ENCODE measurements at regions not wholly inside any gene's neighbourhood (a gene's known extent, or its start where the extent isn't known, plus 50 kb on each side); places are given as distances from the start of the nearest gene placed in this dataset.

DNA sequence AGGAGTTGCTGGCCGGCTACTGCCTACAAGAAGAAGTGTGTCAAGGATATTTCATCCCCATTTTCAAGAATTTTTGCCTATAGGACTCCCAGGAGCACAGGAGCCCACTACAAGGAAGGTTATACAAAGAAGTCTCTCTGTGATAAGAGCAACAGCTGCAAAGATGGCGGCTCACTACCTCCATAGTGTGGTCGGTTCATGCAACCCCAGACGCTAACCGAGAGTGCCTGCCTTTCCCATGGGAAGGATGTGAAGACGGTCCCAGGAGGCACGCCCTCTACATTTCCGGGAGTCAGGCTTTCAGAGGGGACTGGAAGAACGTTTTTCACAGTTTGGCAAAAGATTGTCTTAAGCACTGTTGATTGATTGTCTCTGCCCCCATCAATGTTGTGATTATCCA lies 816.3 kb downstream of the QKI start:
- ChIA-PET CTCF (ENCODE audit: low intra/inter-chr PET ratio) (no interaction called here), POLR2A (interaction anchor here (0.6 to 1.2 kb wide), 2 partner anchors 13 to 680 kb away, joined by 3 read pairs; no protein-coding TSS in a partner anchor)
- 3% methylated on average over 9 of the region's 9 CpGs for WGBS (ENCODE audit: insufficient coverage, low coverage, missing lambda C conversion rate)
- Histone ChIP-seq H3K36me3 (ENCODE audit: control insufficient read depth, insufficient read depth, low read length) (no peaks in the 10 kb centered on the region), H4K20me1 (replicated peaks; ENCODE audit: control insufficient read depth, insufficient read depth, low read length) (no peaks in the 10 kb centered on the region), H3K27me3 (ENCODE audit: control insufficient read depth in 2 of 2, insufficient read depth in 2 of 2, low read length in 2 of 2) (peaks cover 0 to 10% of the 10 kb centered on the region in 2 experiments; a peak in 2 of 5 replicates), H3K4me1 (replicated peaks in 1 of 2; ENCODE audit: control insufficient read depth in 2 of 2, insufficient read depth in 2 of 2, low read length in 2 of 2) (no peaks in the 10 kb centered on the region), H3K9me3 (replicated peaks; ENCODE audit: control insufficient read depth, insufficient read depth, low read depth, low read length) (no peaks in the 10 kb centered on the region), H3K79me2 (ENCODE audit: control insufficient read depth, insufficient read depth, low read length) (no peaks in the 10 kb centered on the region), H2AFZ (ENCODE audit: low read depth, low read length) (no peak overlapping the region), H3K4me2 (ENCODE audit: insufficient read depth, low read length) (no peak overlapping the region; the same call in 1 of the 2 replicates), H3K27ac (ENCODE audit: extremely low read depth, low read depth, low read length) (no peak overlapping the region), H3K4me3 (no peak overlapping the region), H3K9me1 (ENCODE audit: control insufficient read depth, insufficient read depth, low read length) (no peaks in the 10 kb centered on the region), H3K9ac (ENCODE audit: insufficient read depth in 1 of 2, low read depth in 2 of 2, low read length in 2 of 2) (no peak overlapping the region)
- DNase-seq (ENCODE audit: extremely low read depth in 1 of 4, low spot score in 3 of 4): no peak
- TF ChIP-seq SMARCB1 (IDR thresholded peaks at IDR 0.05; ENCODE audit: insufficient read length, low read depth) (no peak), PHB (CRISPR knock-in tag; IDR thresholded peaks at IDR 0.05) (no peak), CTBP1 (IDR thresholded peaks at IDR 0.05; ENCODE audit: borderline replicate concordance) (no peak), KLF10 (CRISPR knock-in tag; IDR thresholded peaks at IDR 0.05) (no peak), HOXB6 (CRISPR knock-in tag; IDR thresholded peaks at IDR 0.05; ENCODE audit: borderline replicate concordance) (no peak), SRSF1 (IDR thresholded peaks at IDR 0.05; ENCODE audit: low read depth, low read length) (no peak), POLR3G (IDR thresholded peaks at IDR 0.05; ENCODE audit: extremely low read depth, insufficient read length, insufficient replicate concordance) (no peak), CBFA2T3 (IDR thresholded peaks at IDR 0.05) (no peak), POLR3A (IDR thresholded peaks at IDR 0.05; ENCODE audit: borderline replicate concordance, extremely low read depth, insufficient read depth, insufficient read length) (no peak), ZKSCAN3 (CRISPR knock-in tag; IDR thresholded peaks at IDR 0.05) (no peak), TGIF2 (CRISPR knock-in tag; IDR thresholded peaks at IDR 0.05) (no peak), ESRRA (IDR thresholded peaks at IDR 0.05; ENCODE audit: borderline replicate concordance, low read depth) (no peak), ZFP1 (CRISPR knock-in tag; IDR thresholded peaks at IDR 0.05) (no peak), BRF1 (IDR thresholded peaks at IDR 0.05; ENCODE audit: borderline replicate concordance, extremely low read depth, insufficient read length) (no peak)
- TF ChIP-seq, protein P1, sequence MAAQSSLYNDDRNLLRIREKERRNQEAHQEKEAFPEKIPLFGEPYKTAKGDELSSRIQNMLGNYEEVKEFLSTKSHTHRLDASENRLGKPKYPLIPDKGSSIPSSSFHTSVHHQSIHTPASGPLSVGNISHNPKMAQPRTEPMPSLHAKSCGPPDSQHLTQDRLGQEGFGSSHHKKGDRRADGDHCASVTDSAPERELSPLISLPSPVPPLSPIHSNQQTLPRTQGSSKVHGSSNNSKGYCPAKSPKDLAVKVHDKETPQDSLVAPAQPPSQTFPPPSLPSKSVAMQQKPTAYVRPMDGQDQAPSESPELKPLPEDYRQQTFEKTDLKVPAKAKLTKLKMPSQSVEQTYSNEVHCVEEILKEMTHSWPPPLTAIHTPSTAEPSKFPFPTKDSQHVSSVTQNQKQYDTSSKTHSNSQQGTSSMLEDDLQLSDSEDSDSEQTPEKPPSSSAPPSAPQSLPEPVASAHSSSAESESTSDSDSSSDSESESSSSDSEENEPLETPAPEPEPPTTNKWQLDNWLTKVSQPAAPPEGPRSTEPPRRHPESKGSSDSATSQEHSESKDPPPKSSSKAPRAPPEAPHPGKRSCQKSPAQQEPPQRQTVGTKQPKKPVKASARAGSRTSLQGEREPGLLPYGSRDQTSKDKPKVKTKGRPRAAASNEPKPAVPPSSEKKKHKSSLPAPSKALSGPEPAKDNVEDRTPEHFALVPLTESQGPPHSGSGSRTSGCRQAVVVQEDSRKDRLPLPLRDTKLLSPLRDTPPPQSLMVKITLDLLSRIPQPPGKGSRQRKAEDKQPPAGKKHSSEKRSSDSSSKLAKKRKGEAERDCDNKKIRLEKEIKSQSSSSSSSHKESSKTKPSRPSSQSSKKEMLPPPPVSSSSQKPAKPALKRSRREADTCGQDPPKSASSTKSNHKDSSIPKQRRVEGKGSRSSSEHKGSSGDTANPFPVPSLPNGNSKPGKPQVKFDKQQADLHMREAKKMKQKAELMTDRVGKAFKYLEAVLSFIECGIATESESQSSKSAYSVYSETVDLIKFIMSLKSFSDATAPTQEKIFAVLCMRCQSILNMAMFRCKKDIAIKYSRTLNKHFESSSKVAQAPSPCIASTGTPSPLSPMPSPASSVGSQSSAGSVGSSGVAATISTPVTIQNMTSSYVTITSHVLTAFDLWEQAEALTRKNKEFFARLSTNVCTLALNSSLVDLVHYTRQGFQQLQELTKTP (IDR thresholded peaks at IDR 0.05; ENCODE audit: low read depth in 1 of 2, partially characterized antibody in 2 of 2): no peak
- no peak for FAIRE-seq
- no peak for ATAC-seq
- intact Hi-C loops (cut with micrococcal nuclease) (no loop called here), in situ Hi-C loops (cut with MboI) (no loop called here)
- BruUV-seq (replicated peaks): no TSS peak

Data from K562 (cell line).